Natural killer cell (primary cell): ENCODE measurements at regions not wholly inside any gene's neighbourhood (a gene's known extent, or its start where the extent isn't known, plus 50 kb on each side); places are given as distances from the start of the nearest gene placed in this dataset.

ENCODE experiments used
- ATAC-seq, 3 donors: fragments of 150-1000 bp in 2 of 3; fragments of 200-7000 bp in 1 of 3; cut with Tn5 transposase; 1 replicate in 1 of 3; 2 replicates in 2 of 3; pipeline ENCODE4 v1.10.0; 2021; ENCODE audit warnings: mild to moderate bottlenecking in 2 of 3, moderate library complexity in 2 of 3
- DNase-seq, 2 donors: peaks; one replicate each; pipeline versions ENCODE4 v3.0.0 to v3.0.0-alpha.2; 2013 to 2021; ENCODE audit warnings: mixed read lengths in 1 of 2
- H3K27ac ChIP-seq: one replicate; pipeline ENCODE4 v1.5.1; 2013; ENCODE audit warnings: mild to moderate bottlenecking, low read length
- H3K27me3 ChIP-seq: one replicate; pipeline ENCODE4 v1.6.1; 2013; ENCODE audit warnings: low read length; ENCODE audit not compliant: control insufficient read depth, insufficient read depth
- H3K36me3 ChIP-seq: one replicate; pipeline ENCODE4 v1.6.1; 2013; ENCODE audit warnings: low read length; ENCODE audit not compliant: control insufficient read depth, insufficient read depth
- H3K4me1 ChIP-seq: one replicate; pipeline ENCODE4 v1.6.1; 2013; ENCODE audit warnings: low read length; ENCODE audit not compliant: control insufficient read depth, insufficient read depth
- H3K4me3 ChIP-seq: one replicate; pipeline ENCODE4 v1.5.1; 2013; ENCODE audit warnings: low read length
- H3K9me3 ChIP-seq: one replicate; pipeline ENCODE4 v1.6.1; 2013; ENCODE audit warnings: low read length; ENCODE audit not compliant: control insufficient read depth, insufficient read depth
- H3K27ac Mint-ChIP-seq, 2 donors: one replicate each; pipeline ENCODE4 v1.8.0; 2022; ENCODE audit warnings: mild to moderate bottlenecking in 2 of 2, mixed read lengths in 2 of 2, moderate library complexity in 1 of 2
- H3K27me3 Mint-ChIP-seq, 2 donors: one replicate each; pipeline ENCODE4 v1.8.0; 2022; ENCODE audit warnings: low read depth in 2 of 2, mixed read lengths in 2 of 2
- H3K36me3 Mint-ChIP-seq: one replicate; pipeline ENCODE4 v1.8.0; 2022; ENCODE audit warnings: mixed read lengths
- H3K4me1 Mint-ChIP-seq, 2 donors: one replicate each; pipeline ENCODE4 v1.8.0; 2022; ENCODE audit warnings: mixed read lengths in 2 of 2
- H3K4me3 Mint-ChIP-seq: one replicate; pipeline ENCODE4 v1.8.0; 2022; ENCODE audit warnings: mild to moderate bottlenecking, moderate library complexity, mixed read lengths
- H3K9me3 Mint-ChIP-seq, 2 donors: one replicate each; pipeline ENCODE4 v1.8.0; 2022; ENCODE audit warnings: mixed read lengths in 2 of 2
- WGBS: methylation state at CpG from one replicate; pipeline ENCODE4 v1.1.7; 2013; ENCODE audit warnings: missing lambda C conversion rate; ENCODE audit not compliant: insufficient coverage; 5-methylcytosine and 5-hydroxymethylcytosine counted together
- intact Hi-C: fragments of 100-400 bp; cut with micrococcal nuclease; formaldehyde crosslinking; loops from one replicate; pipeline ENCODE4 v1.14.2; 2022
- TF ChIP-seq, protein P1 (sequence below): fragments of 200-600 bp; IDR thresholded peaks from one replicate; pipeline ENCODE4 v1.8.0; 2022; ENCODE audit warnings: antibody characterized with exemption

DNA sequence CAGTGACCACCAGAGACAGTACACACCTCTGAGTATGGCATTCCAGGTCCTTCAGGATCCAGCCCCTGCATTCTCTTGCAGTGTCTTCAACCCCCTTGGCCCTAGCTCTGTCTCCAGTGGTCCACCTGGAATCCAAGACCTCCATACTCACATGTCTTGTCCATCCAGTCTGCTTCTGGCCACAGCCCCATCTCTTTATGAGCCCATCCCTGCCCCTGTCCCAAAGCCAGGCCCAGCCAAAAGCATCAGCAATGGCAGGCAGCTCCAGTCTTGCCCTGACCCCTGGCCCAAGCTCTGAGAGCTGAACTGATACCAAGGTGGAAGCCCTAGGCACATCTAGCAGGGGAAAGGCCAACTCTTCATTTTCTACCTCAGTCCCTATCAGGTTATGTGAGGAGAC lies 119.6 kb upstream of the PTPRT start:
- Histone ChIP-seq H3K4me3 (no peak overlapping the region), H3K4me1 (no peaks in the 10 kb centered on the region), H3K9me3 (peaks cover 4% of the 10 kb centered on the region), H3K36me3 (no peaks in the 10 kb centered on the region), H3K27me3 (no peaks in the 10 kb centered on the region), H3K27ac (no peak overlapping the region)
- H3K36me3 Mint-ChIP-seq: no peaks in the 10 kb centered on the region
- ATAC-seq: no peak
- H3K4me3 Mint-ChIP-seq: no peak overlapping the region
- H3K27me3 Mint-ChIP-seq: peaks cover 0 to 3% of the 10 kb centered on the region in 2 donors
- H3K27ac Mint-ChIP-seq: no peak overlapping the region
- intact Hi-C loops: no loop called here
- TF ChIP-seq, protein P1, sequence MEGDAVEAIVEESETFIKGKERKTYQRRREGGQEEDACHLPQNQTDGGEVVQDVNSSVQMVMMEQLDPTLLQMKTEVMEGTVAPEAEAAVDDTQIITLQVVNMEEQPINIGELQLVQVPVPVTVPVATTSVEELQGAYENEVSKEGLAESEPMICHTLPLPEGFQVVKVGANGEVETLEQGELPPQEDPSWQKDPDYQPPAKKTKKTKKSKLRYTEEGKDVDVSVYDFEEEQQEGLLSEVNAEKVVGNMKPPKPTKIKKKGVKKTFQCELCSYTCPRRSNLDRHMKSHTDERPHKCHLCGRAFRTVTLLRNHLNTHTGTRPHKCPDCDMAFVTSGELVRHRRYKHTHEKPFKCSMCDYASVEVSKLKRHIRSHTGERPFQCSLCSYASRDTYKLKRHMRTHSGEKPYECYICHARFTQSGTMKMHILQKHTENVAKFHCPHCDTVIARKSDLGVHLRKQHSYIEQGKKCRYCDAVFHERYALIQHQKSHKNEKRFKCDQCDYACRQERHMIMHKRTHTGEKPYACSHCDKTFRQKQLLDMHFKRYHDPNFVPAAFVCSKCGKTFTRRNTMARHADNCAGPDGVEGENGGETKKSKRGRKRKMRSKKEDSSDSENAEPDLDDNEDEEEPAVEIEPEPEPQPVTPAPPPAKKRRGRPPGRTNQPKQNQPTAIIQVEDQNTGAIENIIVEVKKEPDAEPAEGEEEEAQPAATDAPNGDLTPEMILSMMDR: no peak
- H3K4me1 Mint-ChIP-seq: no peaks in the 10 kb centered on the region
- DNase-seq: no peak
- peaks cover 0 to 3% of the 10 kb centered on the region in 2 donors for H3K9me3 Mint-ChIP-seq

DNA sequence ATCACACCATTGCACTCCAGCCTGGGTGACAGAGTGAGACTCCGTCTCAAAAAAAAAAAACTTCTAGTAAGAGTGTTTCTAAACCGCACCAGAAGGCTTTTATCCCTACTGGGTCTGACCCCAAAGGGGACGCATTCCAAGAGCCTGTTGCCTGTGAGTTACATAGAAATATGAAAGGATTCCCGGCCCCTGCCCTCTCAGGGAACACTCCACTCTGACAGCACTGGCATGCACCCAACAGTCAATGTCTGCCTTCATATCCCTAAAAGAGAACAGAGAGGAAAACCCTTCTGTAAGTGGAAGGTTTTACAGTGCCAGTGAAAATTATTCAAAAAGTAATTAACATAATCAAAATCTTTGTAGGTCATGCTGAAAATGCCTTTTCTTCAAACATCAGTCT lies 117.1 kb upstream of the PTPRT start:
- Mint-ChIP-seq H3K4me3 (no peak overlapping the region), H3K27ac (no peak overlapping the region), H3K36me3 (no peaks in the 10 kb centered on the region), H3K4me1 (no peaks in the 10 kb centered on the region), H3K9me3 (peaks cover 0 to 3% of the 10 kb centered on the region in 2 donors), H3K27me3 (peaks cover 3 to 15% of the 10 kb centered on the region in 2 donors)
- no peak for ATAC-seq
- Histone ChIP-seq H3K4me3 (no peak overlapping the region), H3K27ac (no peak overlapping the region), H3K4me1 (no peaks in the 10 kb centered on the region), H3K27me3 (no peaks in the 10 kb centered on the region), H3K36me3 (no peaks in the 10 kb centered on the region), H3K9me3 (peaks cover 4% of the 10 kb centered on the region)
- intact Hi-C loops: no loop called here
- DNase-seq: no peak
- WGBS: 90% methylated on average over 4 of the region's 4 CpGs
- TF ChIP-seq, protein P1: no peak

- no peak for ATAC-seq
- intact Hi-C loops: no loop called here
- no peak overlapping the region for H3K4me3 ChIP-seq
Measured at GRCh38 chr20:43305749-43306148, 116.0 kb upstream of the PTPRT start.

GRCh38 chr20:43304598-43304997 lies 114.9 kb upstream of the PTPRT start:
- Mint-ChIP-seq H3K36me3 (no peaks in the 10 kb centered on the region), H3K9me3 (peaks cover 0 to 3% of the 10 kb centered on the region in 2 donors), H3K4me1 (no peaks in the 10 kb centered on the region), H3K27ac (no peak overlapping the region), H3K4me3 (no peak overlapping the region), H3K27me3 (peaks cover 5 to 17% of the 10 kb centered on the region in 2 donors)
- no CpG with 5 or more reads among the region's 1 CpG for WGBS
- Histone ChIP-seq H3K27ac (no peak overlapping the region), H3K9me3 (peaks cover 4% of the 10 kb centered on the region), H3K36me3 (no peaks in the 10 kb centered on the region), H3K27me3 (no peaks in the 10 kb centered on the region), H3K4me1 (no peaks in the 10 kb centered on the region), H3K4me3 (no peak overlapping the region)
- ATAC-seq (no peak), DNase-seq (no peak)
- TF ChIP-seq, protein P1: no peak
- intact Hi-C loops: no loop called here

More at GRCh38 chr20:43305749-43306148, 116.0 kb upstream of the PTPRT start:
- Histone ChIP-seq H3K27me3 (no peaks in the 10 kb centered on the region), H3K36me3 (no peaks in the 10 kb centered on the region), H3K27ac (no peak overlapping the region), H3K4me1 (no peaks in the 10 kb centered on the region), H3K9me3 (peaks cover 4% of the 10 kb centered on the region)
- H3K27ac Mint-ChIP-seq: no peak overlapping the region
- peaks cover 5 to 17% of the 10 kb centered on the region in 2 donors for H3K27me3 Mint-ChIP-seq
- H3K36me3 Mint-ChIP-seq: no peaks in the 10 kb centered on the region
- TF ChIP-seq, protein P1: no peak
- no peaks in the 10 kb centered on the region for H3K4me1 Mint-ChIP-seq
- no peak overlapping the region for H3K4me3 Mint-ChIP-seq
- DNase-seq: no peak
- H3K9me3 Mint-ChIP-seq: peaks cover 0 to 3% of the 10 kb centered on the region in 2 donors
